ENCODE measurements at regions not wholly inside any gene's neighbourhood (a gene's known extent, or its start where the extent isn't known, plus 50 kb on each side); places are given as distances from the start of the nearest gene placed in this dataset.
A peak's percentile ranks its signal among the peaks of the same experiment; 100 is the strongest.

- ATAC-seq (replicated peaks in 6 of 8): no peak
- no peak overlapping the region for H3K27ac ChIP-seq
- 0 to 100% (median 60%) methylated on average over 1 to 3 of the region's 3 CpGs; no CpG with 5 or more reads in 3 of the 10 experiments for WGBS, 10 experiments
- H3K4me1 ChIP-seq (replicated peaks in 1 of 2): no peaks in the 10 kb centered on the region
- in situ Hi-C loops (cut with MboI; ENCODE audit: low pct_unique_long_range_greater_than_20kb in 2 of 9, low sequenced_read_pairs in 9 of 9, unreplicated experiment in 9 of 9): no loop called here
- H3K4me3 ChIP-seq: no peak overlapping the region
These were observed 180.8 kb upstream of the CHD6 start for GRCh38 chr20:41798930-41799502.

- in situ Hi-C loops (cut with MboI; ENCODE audit: low pct_unique_long_range_greater_than_20kb in 2 of 9, low sequenced_read_pairs in 9 of 9, unreplicated experiment in 9 of 9): no loop called here
- no peak overlapping the region for H3K27ac ChIP-seq
- H3K4me3 ChIP-seq: no peak overlapping the region
- no peak for ATAC-seq (replicated peaks in 6 of 8)
- WGBS, 10 experiments: 0 to 80% (median 57%) methylated on average over 1 to 4 of the region's 4 CpGs; no CpG with 5 or more reads in 3 of the 10 experiments
- no peaks in the 10 kb centered on the region for H3K4me1 ChIP-seq (replicated peaks in 1 of 2)
These were observed 168.0 kb upstream of the CHD6 start for GRCh38 chr20:41786158-41786557.

GRCh38 chr20:41784209-41784958, 166.2 kb upstream of the CHD6 start:
- H3K4me1 ChIP-seq (replicated peaks in 1 of 2): no peaks in the 10 kb centered on the region
- ATAC-seq (replicated peaks in 6 of 8): peak in 4 of 8 experiments; percentile 36 to 90 (median 61)
- no peak overlapping the region for H3K4me3 ChIP-seq
- in situ Hi-C loops (cut with MboI; ENCODE audit: low pct_unique_long_range_greater_than_20kb in 2 of 9, low sequenced_read_pairs in 9 of 9, unreplicated experiment in 9 of 9): no loop called here
- no peak overlapping the region for H3K27ac ChIP-seq
- WGBS, 10 experiments: 0 to 76% (median 55%) methylated on average over 1 to 4 of the region's 5 CpGs; no CpG with 5 or more reads in 2 of the 10 experiments

GRCh38 chr20:41783423-41784208, 165.4 kb upstream of the CHD6 start:
- no peaks in the 10 kb centered on the region for H3K4me1 ChIP-seq (replicated peaks in 1 of 2)
- ATAC-seq (replicated peaks in 6 of 8): peak in 1 of 8 experiments; percentile 27
- WGBS, 10 experiments: 0 to 64% (median 40%) methylated on average over 2 to 6 of the region's 7 CpGs; no CpG with 5 or more reads in 1 of the 10 experiments
- no peak overlapping the region for H3K4me3 ChIP-seq
- in situ Hi-C loops (cut with MboI; ENCODE audit: low pct_unique_long_range_greater_than_20kb in 2 of 9, low sequenced_read_pairs in 9 of 9, unreplicated experiment in 9 of 9): no loop called here
- no peak overlapping the region for H3K27ac ChIP-seq

GRCh38 chr20:41782730-41783406, 164.7 kb upstream of the CHD6 start:
- in situ Hi-C loops (cut with MboI; ENCODE audit: low pct_unique_long_range_greater_than_20kb in 2 of 9, low sequenced_read_pairs in 9 of 9, unreplicated experiment in 9 of 9): no loop called here
- no peak for ATAC-seq (replicated peaks in 6 of 8)
- Histone ChIP-seq H3K4me3 (no peak overlapping the region), H3K4me1 (replicated peaks in 1 of 2) (no peaks in the 10 kb centered on the region), H3K27ac (no peak overlapping the region)
- WGBS, 10 experiments: 0 to 76% (median 49%) methylated on average over 1 to 2 of the region's 3 CpGs

- no peak overlapping the region for H3K27ac ChIP-seq
- no peak for ATAC-seq (replicated peaks in 6 of 8)
- WGBS, 10 experiments: 0 to 100% (median 80%) methylated on average over 1 of the region's 3 CpGs; no CpG with 5 or more reads in 5 of the 10 experiments
- in situ Hi-C loops (cut with MboI; ENCODE audit: low pct_unique_long_range_greater_than_20kb in 2 of 9, low sequenced_read_pairs in 9 of 9, unreplicated experiment in 9 of 9): no loop called here
- no peaks in the 10 kb centered on the region for H3K4me1 ChIP-seq (replicated peaks in 1 of 2)
- no peak overlapping the region for H3K4me3 ChIP-seq
These were observed 164.1 kb upstream of the CHD6 start for GRCh38 chr20:41782255-41782654.

GRCh38 chr20:41776421-41776820, 158.2 kb upstream of the CHD6 start:
- peaks cover 4 to 14% of the 10 kb centered on the region in 2 donors for H3K4me1 ChIP-seq (replicated peaks in 1 of 2)
- H3K27ac ChIP-seq: peak overlapping the region in 1 of 2 donors; percentile 65
- H3K4me3 ChIP-seq: no peak overlapping the region
- ATAC-seq (replicated peaks in 6 of 8): peak in 5 of 8 experiments; percentile 70 to 99 (median 96)
- in situ Hi-C loops (cut with MboI; ENCODE audit: low pct_unique_long_range_greater_than_20kb in 2 of 9, low sequenced_read_pairs in 9 of 9, unreplicated experiment in 9 of 9): no loop called here
- WGBS, 10 experiments: 20 to 73% (median 56%) methylated on average over 2 to 5 of the region's 6 CpGs; no CpG with 5 or more reads in 2 of the 10 experiments

- 0 to 100% (median 74%) methylated on average over 1 to 3 of the region's 3 CpGs; no CpG with 5 or more reads in 3 of the 10 experiments for WGBS, 10 experiments
- no peak overlapping the region for H3K27ac ChIP-seq
These were observed 156.1 kb upstream of the CHD6 start for GRCh38 chr20:41774291-41774690.

GRCh38 chr20:41770965-41771364, 152.8 kb upstream of the CHD6 start:
- peaks cover 1 to 6% of the 10 kb centered on the region in 2 donors for H3K4me1 ChIP-seq (replicated peaks in 1 of 2)
- in situ Hi-C loops (cut with MboI; ENCODE audit: low pct_unique_long_range_greater_than_20kb in 2 of 9, low sequenced_read_pairs in 9 of 9, unreplicated experiment in 9 of 9): no loop called here
- no peak overlapping the region for H3K4me3 ChIP-seq
- H3K27ac ChIP-seq: no peak overlapping the region
- WGBS, 10 experiments: 0 to 80% (median 43%) methylated on average over 1 to 2 of the region's 2 CpGs; no CpG with 5 or more reads in 3 of the 10 experiments
- ATAC-seq (replicated peaks in 6 of 8): peak in 2 of 8 experiments; percentile 75 to 91

More at GRCh38 chr20:41774291-41774690, 156.1 kb upstream of the CHD6 start:
- H3K4me1 ChIP-seq (replicated peaks in 1 of 2): peaks cover 4 to 14% of the 10 kb centered on the region in 2 donors
- in situ Hi-C loops (cut with MboI; ENCODE audit: low pct_unique_long_range_greater_than_20kb in 2 of 9, low sequenced_read_pairs in 9 of 9, unreplicated experiment in 9 of 9): no loop called here
- no peak for ATAC-seq (replicated peaks in 6 of 8)
- no peak overlapping the region for H3K4me3 ChIP-seq

- no peak for ATAC-seq (replicated peaks in 6 of 8)
- in situ Hi-C loops (cut with MboI; ENCODE audit: low pct_unique_long_range_greater_than_20kb in 2 of 9, low sequenced_read_pairs in 9 of 9, unreplicated experiment in 9 of 9): no loop called here
- no peak overlapping the region for H3K27ac ChIP-seq
- no peak overlapping the region for H3K4me3 ChIP-seq
- H3K4me1 ChIP-seq (replicated peaks in 1 of 2): peaks cover 0 to under 1% of the 10 kb centered on the region in 2 donors
- 0 to 93% (median 57%) methylated on average over 1 to 3 of the region's 3 CpGs; no CpG with 5 or more reads in 3 of the 10 experiments for WGBS, 10 experiments
These were observed 152.2 kb upstream of the CHD6 start for GRCh38 chr20:41770427-41770826.

- Histone ChIP-seq H3K27ac (no peak overlapping the region), H3K4me3 (no peak overlapping the region), H3K4me1 (replicated peaks in 1 of 2) (no peaks in the 10 kb centered on the region)
- ATAC-seq (replicated peaks in 6 of 8): no peak
- WGBS, 10 experiments: 0 to 80% (median 34%) methylated on average over 1 to 5 of the region's 5 CpGs; no CpG with 5 or more reads in 2 of the 10 experiments
- in situ Hi-C loops (cut with MboI; ENCODE audit: low pct_unique_long_range_greater_than_20kb in 2 of 9, low sequenced_read_pairs in 9 of 9, unreplicated experiment in 9 of 9): no loop called here
These were observed 151.4 kb upstream of the CHD6 start for GRCh38 chr20:41769592-41770018.

GRCh38 chr20:41750137-41750536, 132.0 kb upstream of the CHD6 start:
- in situ Hi-C loops (cut with MboI; ENCODE audit: low pct_unique_long_range_greater_than_20kb in 2 of 9, low sequenced_read_pairs in 9 of 9, unreplicated experiment in 9 of 9): no loop called here
- H3K4me3 ChIP-seq: no peak overlapping the region
- H3K27ac ChIP-seq: no peak overlapping the region
- ATAC-seq (replicated peaks in 6 of 8): no peak
- no peaks in the 10 kb centered on the region for H3K4me1 ChIP-seq (replicated peaks in 1 of 2)
- 0 to 81% (median 48%) methylated on average over 1 to 5 of the region's 5 CpGs; no CpG with 5 or more reads in 5 of the 10 experiments for WGBS, 10 experiments
